Transverse colon (tissue), 4 donors: ENCODE measurements at regions not wholly inside any gene's neighbourhood (a gene's known extent, or its start where the extent isn't known, plus 50 kb on each side); places are given as distances from the start of the nearest gene placed in this dataset.

ENCODE experiments used
- DNase-seq: peaks from one replicate; pipeline ENCODE4 v3.0.0-alpha.2; 2019
- H3K27ac ChIP-seq, 4 donors: fragments of 200-600 bp; sonication (generic); 2 replicates each; pipeline ENCODE4 v1.5.1; 2016 to 2018; ENCODE audit warnings: inconsistent platforms in 4 of 4
- H3K27me3 ChIP-seq: fragments of 200-600 bp; sonication (generic); 2 replicates; pipeline ENCODE4 v1.5.1; 2017; ENCODE audit warnings: inconsistent platforms
- H3K36me3 ChIP-seq, 4 donors: fragments of 200-600 bp; sonication (generic); 2 replicates each; pipeline ENCODE4 v1.5.1; 2017 to 2019; ENCODE audit warnings: inconsistent platforms in 4 of 4
- H3K4me1 ChIP-seq, 4 donors: fragments of 200-600 bp; sonication (generic); 2 replicates each; pipeline ENCODE4 v1.5.1; 2017 to 2020; ENCODE audit warnings: inconsistent platforms in 4 of 4
- H3K4me3 ChIP-seq, 4 donors: fragments of 200-600 bp; sonication (generic); 1 replicate in 1 of 4; 2 replicates in 3 of 4; pipeline versions ENCODE4 v1.5.1 to v1.6.1; 2017 to 2019; ENCODE audit warnings: inconsistent platforms in 4 of 4
- H3K9me3 ChIP-seq, 2 donors: fragments of 200-600 bp; sonication (generic); 2 replicates each; pipeline ENCODE4 v1.5.1; 2017 to 2019; ENCODE audit warnings: inconsistent platforms in 2 of 2
- EP300 ChIP-seq: sonication (generic); formaldehyde crosslinking; IDR thresholded peaks from one replicate; pipeline ENCODE4 v1.6.1; 2017; ENCODE audit warnings: antibody characterized with exemption, low read depth
- POLR2A ChIP-seq: fragments of 450-650 bp; IDR thresholded peaks from one replicate; pipeline ENCODE4 v1.6.1; 2016; ENCODE audit warnings: antibody characterized with exemption, mild to moderate bottlenecking, moderate library complexity
- POLR2AphosphoS5 ChIP-seq, 3 donors: sonication (generic); formaldehyde crosslinking; IDR thresholded peaks; one replicate each; pipeline ENCODE4 v1.6.1; 2016; ENCODE audit warnings: antibody characterized with exemption in 3 of 3
- WGBS, 2 donors: methylation state at CpG; one replicate each; pipeline ENCODE4 v1.1.5; 2018; ENCODE audit warnings: low coverage in 1 of 2; 5-methylcytosine and 5-hydroxymethylcytosine counted together
- in situ Hi-C, 4 donors: fragments of 200-750 bp; cut with MboI; loops; one replicate each; pipeline versions ENCODE4 v1.15.0 to v1.15.1; 2017; ENCODE audit warnings: low sequenced_read_pairs in 3 of 4, low pct_ligation_motif_present in 1 of 4, low pct_unique_long_range_greater_than_20kb in 1 of 4
- intact Hi-C: fragments of 100-400 bp; cut with DNase I; formaldehyde crosslinking; loops from one replicate; pipeline ENCODE4 v1.15.1; 2023; ENCODE audit warnings: low total_unique reads
- TF ChIP-seq, protein P1 (sequence below), 5 experiments: fragments of 200-600 bp in 3 of 5; fragments of 450-650 bp in 2 of 5; sonication (generic) in 3 of 5; IDR thresholded peaks; 1 replicate in 2 of 5; 2 replicates in 3 of 5; pipeline ENCODE4 v1.5.1; 2016 to 2017; ENCODE audit warnings: antibody characterized with exemption in 5 of 5, inconsistent platforms in 3 of 5, mild to moderate bottlenecking in 2 of 5, moderate library complexity in 1 of 5

DNA sequence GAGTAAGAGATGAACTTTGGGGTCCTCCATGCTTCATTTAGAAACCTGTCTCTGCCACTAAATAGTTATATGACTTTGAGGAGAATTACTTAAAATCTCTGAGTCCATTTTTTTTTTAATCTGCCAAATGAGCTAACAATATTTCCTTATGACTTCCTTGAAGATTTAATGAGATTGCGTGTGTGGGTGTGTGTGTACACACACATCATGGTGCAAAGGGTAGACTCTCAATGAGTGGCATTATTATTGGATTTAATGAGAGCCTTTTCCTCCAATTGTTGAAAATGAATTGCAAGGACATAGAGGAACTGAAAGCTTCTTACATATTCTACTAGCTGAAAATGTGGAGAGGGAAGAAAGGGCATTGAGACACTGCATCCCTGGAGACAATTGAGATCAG lies 573.5 kb upstream of the LUZP2 start:
- WGBS, 2 donors = 59 to 80% methylated on average over 1 of the region's 1 CpG
- Histone ChIP-seq H3K27me3 (no peaks in the 10 kb centered on the region), H3K27ac (no peak overlapping the region), H3K4me1 (peaks cover 0 to 9% (median 1%) of the 10 kb centered on the region in 4 donors), H3K4me3 (no peak overlapping the region), H3K9me3 (no peaks in the 10 kb centered on the region), H3K36me3 (no peaks in the 10 kb centered on the region)
- TF ChIP-seq EP300 (no peak), POLR2A (no peak), POLR2AphosphoS5 (IDR thresholded peaks at IDR 0.05) (no peak)
- TF ChIP-seq, protein P1, sequence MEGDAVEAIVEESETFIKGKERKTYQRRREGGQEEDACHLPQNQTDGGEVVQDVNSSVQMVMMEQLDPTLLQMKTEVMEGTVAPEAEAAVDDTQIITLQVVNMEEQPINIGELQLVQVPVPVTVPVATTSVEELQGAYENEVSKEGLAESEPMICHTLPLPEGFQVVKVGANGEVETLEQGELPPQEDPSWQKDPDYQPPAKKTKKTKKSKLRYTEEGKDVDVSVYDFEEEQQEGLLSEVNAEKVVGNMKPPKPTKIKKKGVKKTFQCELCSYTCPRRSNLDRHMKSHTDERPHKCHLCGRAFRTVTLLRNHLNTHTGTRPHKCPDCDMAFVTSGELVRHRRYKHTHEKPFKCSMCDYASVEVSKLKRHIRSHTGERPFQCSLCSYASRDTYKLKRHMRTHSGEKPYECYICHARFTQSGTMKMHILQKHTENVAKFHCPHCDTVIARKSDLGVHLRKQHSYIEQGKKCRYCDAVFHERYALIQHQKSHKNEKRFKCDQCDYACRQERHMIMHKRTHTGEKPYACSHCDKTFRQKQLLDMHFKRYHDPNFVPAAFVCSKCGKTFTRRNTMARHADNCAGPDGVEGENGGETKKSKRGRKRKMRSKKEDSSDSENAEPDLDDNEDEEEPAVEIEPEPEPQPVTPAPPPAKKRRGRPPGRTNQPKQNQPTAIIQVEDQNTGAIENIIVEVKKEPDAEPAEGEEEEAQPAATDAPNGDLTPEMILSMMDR (IDR thresholded peaks at IDR 0.05) = no peak
- intact Hi-C loops = no loop called here
- DNase-seq = no peak
- in situ Hi-C loops = no loop called here

DNA sequence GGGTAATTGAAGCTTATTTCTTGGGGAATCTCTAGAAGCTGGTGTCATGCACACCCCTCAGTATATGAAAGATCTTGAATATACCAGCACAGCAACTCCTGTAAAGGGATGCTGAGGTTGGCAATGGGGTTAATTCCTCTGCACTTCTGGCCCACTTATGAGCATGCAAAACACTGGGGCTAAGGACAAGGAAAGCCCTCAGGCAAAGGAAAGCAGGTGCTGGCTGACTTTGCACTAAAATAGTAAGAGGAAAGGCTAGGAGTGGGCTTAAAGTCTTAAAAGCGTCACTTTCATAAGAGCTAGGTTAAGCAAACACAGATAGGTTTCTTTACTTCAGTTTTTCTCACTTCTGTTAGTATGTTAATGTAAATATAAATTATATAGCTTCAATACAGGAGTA lies 572.6 kb upstream of the LUZP2 start:
- peaks cover 0 to 9% (median 1%) of the 10 kb centered on the region in 4 donors for H3K4me1 ChIP-seq
- H3K36me3 ChIP-seq = no peaks in the 10 kb centered on the region
- no peak for DNase-seq
- intact Hi-C loops = no loop called here
- H3K9me3 ChIP-seq = no peaks in the 10 kb centered on the region
- no peak overlapping the region for H3K4me3 ChIP-seq
- 63 to 71% methylated on average over 1 of the region's 1 CpG for WGBS, 2 donors
- H3K27ac ChIP-seq = no peak overlapping the region
- H3K27me3 ChIP-seq = no peaks in the 10 kb centered on the region
- TF ChIP-seq POLR2AphosphoS5 (IDR thresholded peaks at IDR 0.05) = no peak
- TF ChIP-seq, protein P1 (IDR thresholded peaks at IDR 0.05) = no peak
- in situ Hi-C loops = no loop called here

DNA sequence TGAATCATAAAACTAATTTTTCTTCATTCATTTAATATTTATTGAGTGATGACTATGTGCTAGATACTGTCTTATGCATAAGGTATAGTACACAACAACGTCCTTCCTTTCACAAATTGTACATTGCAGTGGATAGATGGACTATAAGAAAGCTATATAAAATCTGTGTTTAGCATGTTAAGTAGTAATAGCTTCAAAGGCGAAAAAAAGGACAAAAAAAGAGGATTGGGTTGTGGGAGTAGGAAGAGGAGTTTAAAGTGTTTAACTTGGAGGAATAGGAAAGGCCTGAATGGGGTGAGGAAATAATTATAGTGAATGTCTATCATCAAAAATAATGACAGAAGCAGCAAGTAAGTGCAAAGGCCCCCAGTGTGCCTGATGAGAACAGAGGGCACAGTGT lies 565.4 kb upstream of the LUZP2 start:
- TF ChIP-seq, protein P1 (IDR thresholded peaks at IDR 0.05) = no peak
- no peak for TF ChIP-seq EP300
- TF ChIP-seq POLR2A = no peak
- TF ChIP-seq POLR2AphosphoS5 (IDR thresholded peaks at IDR 0.05) = no peak
- Histone ChIP-seq H3K27me3 (no peaks in the 10 kb centered on the region), H3K36me3 (no peaks in the 10 kb centered on the region), H3K27ac (no peak overlapping the region), H3K9me3 (no peaks in the 10 kb centered on the region), H3K4me1 (peaks cover 0 to 16% (median 2%) of the 10 kb centered on the region in 4 donors), H3K4me3 (no peak overlapping the region)
- DNase-seq = no peak
- in situ Hi-C loops = no loop called here
- 77 to 82% methylated on average over 2 of the region's 2 CpGs for WGBS, 2 donors
- intact Hi-C loops = no loop called here

DNA sequence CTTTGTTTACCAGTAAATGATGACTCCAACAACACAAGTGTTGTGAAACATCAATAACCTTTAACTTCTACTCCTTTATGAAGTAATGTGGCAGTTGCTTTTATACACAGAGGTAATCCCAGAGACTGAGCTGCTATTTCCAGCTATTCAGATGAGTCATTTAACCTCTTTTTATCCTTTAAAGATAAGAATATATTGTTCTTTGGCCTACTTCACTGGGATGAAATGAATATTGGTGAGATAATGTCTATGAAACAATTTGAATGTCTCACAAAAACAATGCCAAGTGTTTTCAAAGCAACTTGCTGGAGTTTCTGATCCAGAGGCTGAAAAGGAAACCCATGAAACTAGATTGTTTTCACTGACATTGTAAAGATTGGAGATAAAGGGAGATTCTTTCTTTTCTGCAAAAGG lies 564.4 kb upstream of the LUZP2 start:
- Histone ChIP-seq H3K4me3 (no peak overlapping the region), H3K4me1 (peaks cover 0 to 16% (median 2%) of the 10 kb centered on the region in 4 donors), H3K36me3 (no peaks in the 10 kb centered on the region), H3K9me3 (no peaks in the 10 kb centered on the region), H3K27me3 (no peaks in the 10 kb centered on the region), H3K27ac (peak overlapping the region; percentile 19 to 71 (median 50))
- intact Hi-C loops = no loop called here
- TF ChIP-seq POLR2A = no peak
- peak in 1 of 3 donors; percentile 46 for TF ChIP-seq POLR2AphosphoS5 (IDR thresholded peaks at IDR 0.05)
- TF ChIP-seq, protein P1 (IDR thresholded peaks at IDR 0.05) = no peak
- TF ChIP-seq EP300 = no peak
- in situ Hi-C loops = no loop called here
- DNase-seq = no peak
